GM21576 (cell line): ENCODE measurements at regions not wholly inside any gene's neighbourhood (a gene's known extent, or its start where the extent isn't known, plus 50 kb on each side); places are given as distances from the start of the nearest gene placed in this dataset.
A peak's percentile ranks its signal among the peaks of the same experiment; 100 is the strongest.
"Not testable (repeated sequence)": the region's sequence is repeated elsewhere in the genome, so short reads cannot be mapped to it uniquely, and the experiment has no call there.

Source experiments
- ATAC-seq: cut with Tn5 transposase; IDR thresholded peaks from one replicate; pipeline ENCODE4 v1.9.1; 2021; ENCODE audit warnings: mild to moderate bottlenecking, moderate library complexity; ENCODE audit not compliant: unreplicated experiment

DNA sequence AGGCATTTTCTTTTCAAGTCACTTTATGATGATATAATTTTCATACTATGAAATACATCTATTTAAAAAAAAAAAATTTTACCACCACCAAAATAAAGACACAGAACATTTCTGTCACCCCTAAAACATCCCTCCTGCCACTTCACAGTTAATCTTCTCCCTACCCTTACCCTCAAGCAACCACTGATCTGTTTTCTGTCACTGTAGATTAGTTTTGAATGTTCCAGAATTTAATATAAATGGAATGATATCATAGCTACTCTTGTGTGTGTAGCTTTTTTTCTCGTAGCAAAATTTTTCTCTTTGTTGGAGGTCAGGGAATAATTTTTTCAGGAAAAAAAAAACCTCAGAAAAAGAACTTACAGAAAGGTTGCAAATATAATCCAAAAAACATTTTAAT, 152.7 kb downstream of the RHOU start:
- ATAC-seq, result no peak

DNA sequence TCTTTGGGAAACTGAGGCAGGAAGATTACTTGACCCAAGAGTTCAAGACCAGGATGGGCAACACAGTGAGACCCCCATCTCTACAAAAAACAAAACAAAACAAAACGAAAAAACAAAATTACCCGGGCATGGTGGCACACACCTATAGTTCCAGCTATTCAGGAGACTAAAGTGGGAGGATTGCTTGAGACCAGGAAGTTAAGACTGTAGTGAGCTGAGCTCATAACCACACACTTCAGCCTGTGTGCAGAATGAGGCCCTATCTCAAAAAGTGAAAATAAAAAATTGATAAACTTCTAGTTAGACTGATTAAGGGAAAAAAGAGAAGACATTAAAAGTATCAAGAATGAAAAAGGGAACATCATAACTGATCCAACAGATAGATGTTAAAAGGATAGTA, 154.0 kb downstream of the RHOU start:
- ATAC-seq, result no peak

- ATAC-seq, result no peak
Measured at GRCh38 chr1:228891272-228892034, 156.2 kb downstream of the RHOU start.

DNA sequence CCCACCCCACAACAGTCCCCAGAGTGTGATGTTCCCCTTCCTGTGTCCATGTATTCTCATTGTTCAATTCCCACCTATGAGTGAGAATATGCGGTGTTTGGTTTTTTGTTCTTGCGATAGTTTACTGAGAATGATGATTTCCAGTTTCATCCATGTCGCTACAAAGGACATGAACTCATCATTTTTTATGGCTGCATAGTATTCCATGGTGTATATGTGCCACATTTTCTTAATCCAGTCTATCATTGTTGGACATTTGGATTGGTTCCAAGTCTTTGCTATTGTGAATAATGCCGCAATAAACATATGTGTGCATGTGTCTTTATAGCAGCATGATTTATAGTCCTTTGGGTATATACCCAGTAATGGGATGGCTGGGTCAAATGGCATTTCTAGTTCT, 156.9 kb downstream of the RHOU start:
- ATAC-seq, result not testable (repeated sequence)

DNA sequence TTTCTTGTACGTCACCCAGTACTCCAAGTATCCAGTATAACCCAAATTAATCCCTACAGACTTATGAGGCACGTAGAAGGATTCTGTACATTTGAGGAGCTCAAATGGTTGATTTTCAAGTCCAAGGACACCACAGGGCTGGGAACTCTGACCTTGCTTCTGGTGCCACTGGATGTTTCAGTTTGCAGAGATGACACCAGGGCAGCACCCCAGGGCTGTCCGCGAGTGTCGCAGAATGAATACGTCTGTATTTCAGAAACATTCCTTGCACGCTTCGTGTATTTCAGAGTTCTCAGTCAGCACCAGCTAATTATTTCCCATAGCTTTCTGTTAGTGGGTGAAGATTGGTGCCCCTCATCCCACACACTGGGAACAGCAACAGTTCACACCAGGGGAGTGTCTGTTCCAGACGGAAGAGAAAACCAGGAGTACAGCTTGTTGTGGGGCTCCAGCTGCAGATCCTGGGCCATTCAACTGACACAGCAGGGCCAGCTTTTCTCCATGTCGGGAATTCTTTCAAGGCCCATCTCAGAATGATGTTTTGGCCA, 159.2 kb downstream of the RHOU start:
- ATAC-seq, result no peak

- no peak for ATAC-seq
Measured at GRCh38 chr1:228897901-228898300, 162.6 kb downstream of the RHOU start.

GRCh38 chr1:228898582-228898992, 163.3 kb downstream of the RHOU start:
- peak; percentile 82 for ATAC-seq

GRCh38 chr1:228899421-228899956, 164.2 kb downstream of the RHOU start:
- ATAC-seq, result no peak

DNA sequence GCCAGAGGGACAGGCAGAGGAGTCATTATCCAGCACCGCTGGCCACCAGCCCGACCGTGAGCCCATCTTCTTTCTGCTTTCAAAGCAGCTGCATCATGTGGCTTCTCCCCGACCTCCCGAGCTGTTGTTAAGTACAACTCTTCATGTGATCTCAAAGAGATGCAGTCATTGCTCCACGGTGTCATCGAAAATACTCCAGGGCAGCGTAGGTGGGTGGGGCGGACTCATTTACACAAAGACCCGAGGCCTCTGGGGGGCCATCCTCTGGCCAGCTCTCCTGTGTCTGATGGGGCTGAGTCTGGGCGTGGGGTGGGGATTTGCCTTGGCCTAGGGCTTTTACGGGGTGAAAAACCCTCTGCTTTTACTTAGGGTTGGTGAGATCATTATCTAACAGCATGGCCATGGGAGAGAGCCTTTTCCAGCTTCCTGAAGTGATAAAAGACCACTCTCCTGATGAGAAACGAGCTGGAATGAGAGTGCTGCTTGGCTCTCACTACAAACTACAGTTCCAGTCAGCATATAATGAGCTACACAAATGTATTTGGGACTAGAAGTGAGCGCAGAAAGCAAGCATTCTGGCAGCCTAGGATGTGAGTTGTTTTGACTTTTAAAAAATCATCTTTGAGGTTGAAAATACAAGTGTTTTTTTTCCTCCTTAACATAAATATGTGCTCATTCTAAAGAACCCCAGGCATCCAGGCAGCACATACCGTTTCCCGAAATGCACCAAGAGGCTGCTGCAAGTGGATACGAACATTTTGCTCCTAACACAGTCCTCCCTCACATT, 165.0 kb downstream of the RHOU start:
- no peak for ATAC-seq

GRCh38 chr1:228900886-228901392, 165.7 kb downstream of the RHOU start:
- no peak for ATAC-seq

- ATAC-seq, result no peak
Measured at GRCh38 chr1:228901936-228902681, 166.8 kb downstream of the RHOU start.

DNA sequence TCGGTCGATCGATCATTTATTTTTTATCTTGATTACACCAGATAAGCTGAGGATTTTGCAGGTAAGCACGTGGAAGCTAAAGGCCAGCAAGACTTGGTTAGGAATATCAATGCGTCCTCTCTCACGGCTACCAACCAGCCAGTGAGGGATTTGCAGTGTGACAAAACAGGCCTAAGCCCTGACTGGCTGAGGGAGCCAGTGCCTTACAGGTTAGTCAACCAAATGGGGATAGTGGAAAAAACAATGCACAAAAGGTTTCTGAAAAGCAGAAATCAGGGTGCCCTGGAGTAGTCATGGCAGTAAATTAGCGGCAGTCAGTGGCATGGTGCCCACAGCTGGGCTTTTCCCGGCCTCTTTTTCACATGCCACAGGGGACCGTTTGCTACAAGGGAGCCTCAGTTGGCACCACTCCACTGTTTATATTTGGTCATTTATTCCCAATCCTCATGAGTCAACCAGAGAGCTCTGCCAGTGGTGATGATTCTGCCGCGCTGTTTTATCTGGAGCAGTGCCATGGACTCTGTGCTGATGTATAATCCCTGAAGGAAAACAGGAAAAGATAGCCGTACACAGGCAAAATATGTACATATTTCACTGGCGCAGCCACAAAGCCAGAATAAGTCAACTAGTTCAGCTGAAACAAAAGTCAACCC, 167.6 kb downstream of the RHOU start:
- no peak for ATAC-seq

DNA sequence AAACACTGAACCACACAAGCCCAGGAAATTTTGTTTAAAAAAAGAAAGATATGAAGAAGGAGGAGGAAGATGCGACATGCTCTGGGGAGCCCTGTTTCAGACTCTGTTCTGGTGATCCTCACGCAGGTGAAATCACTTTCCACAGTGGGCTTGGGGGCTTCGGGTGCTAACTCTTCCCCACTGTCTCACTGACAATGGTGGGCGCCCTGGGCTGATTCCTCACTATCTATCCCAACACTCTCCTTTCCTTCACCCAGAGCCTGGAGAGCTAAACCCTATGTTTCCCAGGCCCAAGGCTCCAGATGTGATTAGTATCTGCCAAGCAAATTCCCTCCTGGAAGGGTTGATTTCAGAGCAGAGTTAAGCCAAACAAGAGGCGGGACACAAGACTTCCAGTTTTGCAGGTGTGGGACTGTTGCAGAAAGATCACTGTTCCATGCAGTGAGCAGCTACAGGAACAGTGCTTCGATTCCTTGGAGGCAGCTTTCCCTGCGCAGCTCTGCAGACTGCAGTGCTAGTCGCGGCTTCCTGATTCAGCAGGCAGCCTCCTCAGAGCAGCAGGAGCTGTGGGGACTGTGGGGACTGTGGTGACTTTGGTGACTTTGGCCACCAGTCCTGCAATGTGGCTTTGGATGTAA, 168.3 kb downstream of the RHOU start:
- no peak for ATAC-seq

DNA sequence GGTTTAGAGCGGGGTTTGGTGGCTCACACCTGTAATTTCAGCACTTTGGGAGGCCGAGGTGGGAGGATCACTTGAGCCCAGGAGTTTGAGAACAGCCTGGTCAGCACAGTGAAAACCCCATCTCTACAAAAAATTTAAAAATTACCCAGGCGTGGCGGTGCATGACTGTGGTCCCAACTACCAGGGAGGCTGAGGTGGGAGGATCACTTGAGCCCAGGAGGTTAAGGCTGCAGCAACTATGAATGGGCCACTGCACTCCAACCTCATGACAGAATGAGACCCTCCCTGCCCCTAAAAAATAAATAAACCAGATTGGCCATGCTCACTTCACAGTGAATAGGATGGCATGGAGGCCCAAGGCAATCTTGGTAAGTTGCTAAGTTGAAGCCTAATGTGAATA, 168.9 kb downstream of the RHOU start:
- ATAC-seq, result no peak

- no peak for ATAC-seq
Measured at GRCh38 chr1:228905701-228906101, 170.4 kb downstream of the RHOU start.

DNA sequence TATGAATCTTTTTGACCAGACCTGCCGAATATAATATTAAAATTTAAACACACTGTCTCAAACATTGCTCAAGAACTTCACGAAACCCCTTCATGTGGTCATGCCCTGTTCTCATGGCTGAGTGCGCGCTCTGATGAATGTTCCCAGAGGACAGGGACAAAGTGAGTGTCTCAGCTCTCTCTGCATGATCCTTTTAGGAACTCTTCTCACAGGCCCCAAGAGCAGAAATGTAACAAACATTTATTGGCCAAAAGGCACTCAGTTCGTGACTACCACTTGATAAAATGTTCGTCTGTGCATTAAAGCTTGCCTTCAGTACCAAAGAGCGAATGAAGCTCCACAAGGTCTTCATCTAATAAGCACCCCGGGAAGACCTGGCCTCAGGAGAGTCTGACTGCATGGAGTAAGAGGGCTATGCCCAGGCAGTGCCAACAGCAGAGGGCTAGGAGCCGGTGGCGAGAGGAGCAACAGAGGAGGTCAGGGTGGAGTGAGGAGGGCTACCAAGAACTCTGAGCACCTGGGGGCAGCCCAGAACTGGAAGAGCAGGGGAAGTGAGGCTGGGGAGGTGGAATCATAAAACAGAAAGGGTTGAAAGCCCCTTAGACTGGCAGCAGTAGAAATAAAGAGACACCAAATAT, 171.1 kb downstream of the RHOU start:
- ATAC-seq, result no peak

- no peak for ATAC-seq
Measured at GRCh38 chr1:228911225-228912210, 176.2 kb downstream of the RHOU start.
